HepG2 (cell line): ENCODE measurements at regions not wholly inside any gene's neighbourhood (a gene's known extent, or its start where the extent isn't known, plus 50 kb on each side); places are given as distances from the start of the nearest gene placed in this dataset.

Experiments
- ATAC-seq: fragments of 200-7000 bp; cut with Tn5 transposase; 3 replicates; pipeline ENCODE4 v1.9.1; 2020; ENCODE audit warnings: mild to moderate bottlenecking, moderate library complexity
- BruUV-seq: library from RNA; stranded (reverse); fragments of 400-500 nt; replicated peaks from 2 replicates; lab custom pipeline; 2021; lab: Mats Ljungman, UMichigan
- CTCF ChIA-PET: fragments of 300-600 bp; formaldehyde crosslinking; extraction: SDS; loops from one replicate; lab custom pipeline; 2021; ENCODE audit warnings: low total read pairs, inconsistent platforms, low intra/inter-chr PET ratio; lab: Yijun Ruan, JAX
- POLR2A ChIA-PET: fragments of 350-600 bp; sonication (Branson Sonifier 250); formaldehyde crosslinking; loops from one replicate; lab custom pipeline; 2020; ENCODE audit warnings: antibody characterized with exemption, inconsistent platforms; lab: Yijun Ruan, JAX
- DNase-seq: peaks from one replicate; pipeline ENCODE4 v3.0.0-alpha.2; 2015; ENCODE audit warnings: low spot score
- FAIRE-seq: peaks from 3 replicates; lab custom pipeline; 2011; peaks lifted over from hg19 to GRCh38; lab: Jason Lieb, UNC
- H2AFZ ChIP-seq: one replicate; pipeline ENCODE4 v1.6.1; 2011; ENCODE audit warnings: low read length, inconsistent platforms
- H3K27ac ChIP-seq: fragments of 300-600 bp; 3 replicates; pipeline ENCODE4 v1.8.0; 2011; ENCODE audit warnings: mixed run types, mild to moderate bottlenecking, mixed read lengths, low read length, inconsistent platforms; ENCODE audit not compliant: insufficient read depth; ENCODE audit errors: extremely low read length
- H3K27me3 ChIP-seq, 2 experiments: fragments of 200-600 bp in 1 of 2; 2 replicates in 1 of 2; 3 replicates in 1 of 2; pipeline versions ENCODE4 v1.6.0 to v1.8.0; 2011; ENCODE audit warnings: low read length in 2 of 2, mild to moderate bottlenecking in 2 of 2, moderate library complexity in 2 of 2, inconsistent platforms in 1 of 2; ENCODE audit not compliant: insufficient read depth in 2 of 2, control insufficient read depth in 1 of 2
- H3K36me3 ChIP-seq, 2 experiments: fragments of 200-600 bp in 1 of 2; replicated peaks in 1 of 2; 2 replicates in 1 of 2; 3 replicates in 1 of 2; pipeline versions ENCODE4 v1.5.1 to v1.8.0; 2011; ENCODE audit warnings: low read length in 2 of 2, inconsistent platforms in 1 of 2; ENCODE audit not compliant: insufficient read depth in 2 of 2, control insufficient read depth in 1 of 2
- H3K4me1 ChIP-seq: 2 replicates; pipeline ENCODE4 v1.5.1; 2012; ENCODE audit warnings: low read length, inconsistent platforms; ENCODE audit not compliant: insufficient read depth
- H3K4me2 ChIP-seq: 2 replicates; pipeline ENCODE4 v1.6.0; 2011; ENCODE audit warnings: low read depth, low read length, inconsistent platforms
- H3K4me3 ChIP-seq, 3 experiments: fragments of 200-600 bp in 1 of 3; sonication (generic), shearing (Covaris generic) in 1 of 3; replicated peaks in 1 of 3; 2 replicates each; pipeline ENCODE4 v1.5.1; 2011 to 2016; ENCODE audit warnings: low read length in 3 of 3, inconsistent platforms in 2 of 3, low read depth in 2 of 3, mild to moderate bottlenecking in 2 of 3, control low read depth in 1 of 3, mixed read lengths in 1 of 3; ENCODE audit not compliant: insufficient read depth in 1 of 3
- H3K79me2 ChIP-seq: one replicate; pipeline ENCODE4 v1.6.1; 2011; ENCODE audit warnings: low read length, inconsistent platforms; ENCODE audit not compliant: insufficient read depth
- H3K9ac ChIP-seq: 2 replicates; pipeline ENCODE4 v1.6.0; 2011; ENCODE audit warnings: mild to moderate bottlenecking, low read depth, low read length, inconsistent platforms; ENCODE audit not compliant: insufficient read depth
- H3K9me3 ChIP-seq: 2 replicates; pipeline ENCODE4 v1.5.1; 2012; ENCODE audit warnings: mild to moderate bottlenecking, low read length
- H4K20me1 ChIP-seq: 2 replicates; pipeline ENCODE4 v1.6.0; 2011; ENCODE audit warnings: inconsistent platforms, mild to moderate bottlenecking, low read length, moderate library complexity; ENCODE audit not compliant: insufficient read depth
- AGO2 ChIP-seq: fragments of 200-400 bp; formaldehyde crosslinking; optimal IDR thresholded peaks from 2 replicates; pipeline ENCODE3; 2017; ENCODE audit warnings: mild to moderate bottlenecking, low read depth, low read length, moderate library complexity
- ETV6 ChIP-seq: sonication (generic); formaldehyde crosslinking; conservative IDR thresholded peaks from 2 replicates; pipeline ENCODE4 v1.4.0; 2020; ENCODE audit warnings: missing genetic modification reagents
- GATAD2A ChIP-seq: IDR thresholded peaks from 2 replicates; pipeline ENCODE4 v1.6.1; 2016
- HES4 ChIP-seq: sonication (generic); formaldehyde crosslinking; IDR thresholded peaks from 2 replicates; pipeline ENCODE4 v1.9.0; 2021; ENCODE audit warnings: mild to moderate bottlenecking, missing genetic modification reagents, borderline replicate concordance
- HIVEP1 ChIP-seq: sonication (generic); formaldehyde crosslinking; IDR thresholded peaks from 2 replicates; pipeline ENCODE4 v1.4.0; 2020; ENCODE audit warnings: mild to moderate bottlenecking, missing genetic modification reagents
- HNRNPL ChIP-seq: fragments of 200-400 bp; formaldehyde crosslinking; IDR thresholded peaks from 2 replicates; pipeline ENCODE4 v1.6.1; 2017; ENCODE audit warnings: mild to moderate bottlenecking, low read depth, low read length
- MAFF ChIP-seq: IDR thresholded peaks from 2 replicates; pipeline ENCODE4 v1.6.1; 2011; ENCODE audit warnings: low read depth, low read length, improper control_type of control experiment
- MED1 ChIP-seq: sonication (generic); formaldehyde crosslinking; IDR thresholded peaks from 2 replicates; pipeline ENCODE4 v1.4.0; 2020; ENCODE audit warnings: missing genetic modification reagents
- NFE2L1 ChIP-seq: sonication (generic); formaldehyde crosslinking; IDR thresholded peaks from 2 replicates; pipeline ENCODE4 v1.4.0; 2020; ENCODE audit warnings: missing genetic modification reagents, mild to moderate bottlenecking, borderline replicate concordance
- NR1H2 ChIP-seq: sonication (generic); formaldehyde crosslinking; IDR thresholded peaks from 2 replicates; pipeline ENCODE4 v1.8.1; 2022; ENCODE audit warnings: low read depth, missing genetic modification reagents, borderline replicate concordance
- PRDM4 ChIP-seq: sonication (generic); formaldehyde crosslinking; IDR thresholded peaks from 2 replicates; pipeline ENCODE4 v1.9.0; 2021; ENCODE audit warnings: missing genetic modification reagents, borderline replicate concordance
- SMC3 ChIP-seq: IDR thresholded peaks from 2 replicates; pipeline ENCODE4 v1.6.1; 2011; ENCODE audit warnings: low read length, improper control_type of control experiment
- ZBTB25 ChIP-seq: IDR thresholded peaks from 2 replicates; pipeline ENCODE4 v1.6.1; 2018; ENCODE audit warnings: missing genetic modification reagents
- ZBTB37 ChIP-seq: sonication (generic); formaldehyde crosslinking; IDR thresholded peaks from 2 replicates; pipeline ENCODE4 v1.4.0; 2020; ENCODE audit warnings: mild to moderate bottlenecking, missing genetic modification reagents
- ZFP37 ChIP-seq: sonication (generic); formaldehyde crosslinking; IDR thresholded peaks from 2 replicates; pipeline ENCODE4 v1.4.0; 2020; ENCODE audit warnings: missing genetic modification reagents, borderline replicate concordance
- ZNF670 ChIP-seq: sonication (generic); formaldehyde crosslinking; IDR thresholded peaks from 2 replicates; pipeline ENCODE4 v1.8.0; 2022; ENCODE audit warnings: mild to moderate bottlenecking, missing genetic modification reagents, borderline replicate concordance
- ZNF678 ChIP-seq: sonication (generic); formaldehyde crosslinking; IDR thresholded peaks from 2 replicates; pipeline ENCODE4 v1.4.0; 2020; ENCODE audit warnings: mild to moderate bottlenecking, missing genetic modification reagents
- WGBS: methylation state at CpG from one replicate; pipeline ENCODE4 v1.1.6; 2017; ENCODE audit warnings: low lambda C conversion rate; 5-methylcytosine and 5-hydroxymethylcytosine counted together
- in situ Hi-C: cut with HindIII; loops from 2 replicates; pipeline ENCODE4 v1.10.0; 2017; ENCODE audit warnings: low pct_unique_long_range_greater_than_20kb; ENCODE audit not compliant: extremely low pct_ligation_motif_present
- intact Hi-C: fragments of 100-400 bp; cut with micrococcal nuclease; formaldehyde crosslinking; loops from one replicate; pipeline ENCODE4 v1.10.0; 2022; ENCODE audit not compliant: unreplicated experiment
- TF ChIP-seq, protein P1 (sequence below): sonication (generic); formaldehyde crosslinking; IDR thresholded peaks from 2 replicates; pipeline ENCODE4 v1.4.0; 2020; ENCODE audit warnings: low read depth, missing genetic modification reagents

- intact Hi-C loops: no loop called here
- Histone ChIP-seq H3K9ac (no peak overlapping the region), H2AFZ (no peak overlapping the region), H3K4me1 (no peaks in the 10 kb centered on the region), H3K27ac (no peak overlapping the region), H3K27me3 (no peaks in the 10 kb centered on the region; a peak in 2 of 5 replicates), H3K4me3 (no peak overlapping the region), H3K79me2 (no peaks in the 10 kb centered on the region), H3K36me3 (no peaks in the 10 kb centered on the region), H4K20me1 (no peaks in the 10 kb centered on the region), H3K4me2 (no peak overlapping the region), H3K9me3 (no peaks in the 10 kb centered on the region)
- BruUV-seq: no TSS peak
- ATAC-seq: no peak
- ChIA-PET CTCF (no interaction called here), POLR2A (no interaction called here)
- TF ChIP-seq PRDM4 (CRISPR knock-in tag) (no peak), NR1H2 (no peak), HNRNPL (no peak), GATAD2A (CRISPR knock-in tag) (no peak), ETV6 (CRISPR knock-in tag) (no peak), ZBTB25 (CRISPR knock-in tag) (no peak), SMC3 (no peak), ZNF678 (CRISPR knock-in tag) (no peak), AGO2 (no peak), NFE2L1 (no peak), ZNF670 (CRISPR knock-in tag) (no peak), MAFF (no peak), ZBTB37 (CRISPR knock-in tag) (no peak), HES4 (no peak), ZFP37 (no peak), MED1 (no peak), HIVEP1 (CRISPR knock-in tag) (no peak)
- TF ChIP-seq, protein P1, sequence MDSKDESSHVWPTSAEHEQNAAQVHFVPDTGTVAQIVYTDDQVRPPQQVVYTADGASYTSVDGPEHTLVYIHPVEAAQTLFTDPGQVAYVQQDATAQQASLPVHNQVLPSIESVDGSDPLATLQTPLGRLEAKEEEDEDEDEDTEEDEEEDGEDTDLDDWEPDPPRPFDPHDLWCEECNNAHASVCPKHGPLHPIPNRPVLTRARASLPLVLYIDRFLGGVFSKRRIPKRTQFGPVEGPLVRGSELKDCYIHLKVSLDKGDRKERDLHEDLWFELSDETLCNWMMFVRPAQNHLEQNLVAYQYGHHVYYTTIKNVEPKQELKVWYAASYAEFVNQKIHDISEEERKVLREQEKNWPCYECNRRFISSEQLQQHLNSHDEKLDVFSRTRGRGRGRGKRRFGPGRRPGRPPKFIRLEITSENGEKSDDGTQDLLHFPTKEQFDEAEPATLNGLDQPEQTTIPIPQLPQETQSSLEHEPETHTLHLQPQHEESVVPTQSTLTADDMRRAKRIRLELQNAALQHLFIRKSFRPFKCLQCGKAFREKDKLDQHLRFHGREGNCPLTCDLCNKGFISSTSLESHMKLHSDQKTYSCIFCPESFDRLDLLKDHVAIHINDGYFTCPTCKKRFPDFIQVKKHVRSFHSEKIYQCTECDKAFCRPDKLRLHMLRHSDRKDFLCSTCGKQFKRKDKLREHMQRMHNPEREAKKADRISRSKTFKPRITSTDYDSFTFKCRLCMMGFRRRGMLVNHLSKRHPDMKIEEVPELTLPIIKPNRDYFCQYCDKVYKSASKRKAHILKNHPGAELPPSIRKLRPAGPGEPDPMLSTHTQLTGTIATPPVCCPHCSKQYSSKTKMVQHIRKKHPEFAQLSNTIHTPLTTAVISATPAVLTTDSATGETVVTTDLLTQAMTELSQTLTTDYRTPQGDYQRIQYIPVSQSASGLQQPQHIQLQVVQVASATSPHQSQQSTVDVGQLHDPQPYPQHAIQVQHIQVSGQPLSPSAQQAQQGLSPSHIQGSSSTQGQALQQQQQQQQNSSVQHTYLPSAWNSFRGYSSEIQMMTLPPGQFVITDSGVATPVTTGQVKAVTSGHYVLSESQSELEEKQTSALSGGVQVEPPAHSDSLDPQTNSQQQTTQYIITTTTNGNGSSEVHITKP: no peak
- in situ Hi-C loops: loop anchor here (10.0 to 25.0 kb wide), 2 partner anchors 1314 to 1706 kb away; no protein-coding TSS in a partner anchor
- no peak for DNase-seq
- 0% methylated on average over 2 of the region's 2 CpGs for WGBS
- FAIRE-seq: no peak
Observed at GRCh38 chr16:55251151-55251550, 72.9 kb upstream of the IRX6 start.
